ENCODE measurements at regions not wholly inside any gene's neighbourhood (a gene's known extent, or its start where the extent isn't known, plus 50 kb on each side); places are given as distances from the start of the nearest gene placed in this dataset.

DNA sequence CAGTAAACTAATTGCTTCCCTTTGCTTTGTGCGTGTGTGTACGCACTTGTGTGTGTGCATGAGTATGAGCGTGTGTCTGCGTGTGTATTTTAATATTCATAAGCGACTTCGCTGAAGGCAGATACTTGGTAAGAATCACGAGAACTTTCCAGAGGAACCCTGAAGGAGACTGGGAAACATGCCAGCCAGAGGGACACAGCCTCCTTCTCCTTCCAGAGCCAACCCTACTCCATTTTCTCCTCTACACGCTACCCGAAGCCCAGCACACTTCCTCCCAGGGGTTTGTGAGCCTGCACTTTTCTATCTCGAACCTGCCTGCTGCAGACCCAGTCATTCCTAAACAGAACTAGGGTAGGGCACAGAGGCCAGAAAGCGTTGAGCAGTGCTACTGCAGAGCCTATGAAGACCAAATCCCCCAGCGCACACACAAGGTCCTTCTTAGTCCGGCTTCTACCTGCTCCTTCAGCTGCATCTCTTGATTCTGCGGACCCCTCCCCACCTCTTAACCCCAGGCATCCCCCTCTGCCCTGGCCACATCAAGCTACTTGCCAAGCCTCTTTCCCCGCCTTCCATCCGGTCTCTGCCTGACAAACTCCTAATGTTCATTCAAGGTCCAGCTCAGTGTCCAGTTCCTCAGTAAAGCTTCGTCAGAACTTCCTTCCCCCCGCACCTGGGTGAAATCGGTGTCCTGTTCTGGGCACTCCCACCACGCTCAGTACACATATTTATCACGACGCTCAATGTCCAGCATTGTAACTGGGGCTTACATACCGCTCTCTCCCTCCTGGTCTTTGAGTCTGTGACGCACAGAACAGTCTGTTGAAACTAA is 191.8 kb downstream of the FAM43A start:
- TF ChIP-seq, protein P1, sequence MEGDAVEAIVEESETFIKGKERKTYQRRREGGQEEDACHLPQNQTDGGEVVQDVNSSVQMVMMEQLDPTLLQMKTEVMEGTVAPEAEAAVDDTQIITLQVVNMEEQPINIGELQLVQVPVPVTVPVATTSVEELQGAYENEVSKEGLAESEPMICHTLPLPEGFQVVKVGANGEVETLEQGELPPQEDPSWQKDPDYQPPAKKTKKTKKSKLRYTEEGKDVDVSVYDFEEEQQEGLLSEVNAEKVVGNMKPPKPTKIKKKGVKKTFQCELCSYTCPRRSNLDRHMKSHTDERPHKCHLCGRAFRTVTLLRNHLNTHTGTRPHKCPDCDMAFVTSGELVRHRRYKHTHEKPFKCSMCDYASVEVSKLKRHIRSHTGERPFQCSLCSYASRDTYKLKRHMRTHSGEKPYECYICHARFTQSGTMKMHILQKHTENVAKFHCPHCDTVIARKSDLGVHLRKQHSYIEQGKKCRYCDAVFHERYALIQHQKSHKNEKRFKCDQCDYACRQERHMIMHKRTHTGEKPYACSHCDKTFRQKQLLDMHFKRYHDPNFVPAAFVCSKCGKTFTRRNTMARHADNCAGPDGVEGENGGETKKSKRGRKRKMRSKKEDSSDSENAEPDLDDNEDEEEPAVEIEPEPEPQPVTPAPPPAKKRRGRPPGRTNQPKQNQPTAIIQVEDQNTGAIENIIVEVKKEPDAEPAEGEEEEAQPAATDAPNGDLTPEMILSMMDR (IDR thresholded peaks at IDR 0.05; ENCODE audit: low read depth, low read length), result no peak
- ChIA-PET POLR2A (no interaction called here), CTCF (interaction anchor here (1.5 kb wide), 1 partner anchor 8 kb away, joined by 5 read pairs; no protein-coding TSS in a partner anchor)
- Histone ChIP-seq H3K27me3 (ENCODE audit: control insufficient read depth, insufficient read depth, low read length) (peaks cover 3% of the 10 kb centered on the region), H3K9me3 (ENCODE audit: control insufficient read depth, insufficient read depth, low read length) (peaks cover 4% of the 10 kb centered on the region; the same call in 1 of the 2 replicates), H3K4me3 (ENCODE audit: low read depth, low read length) (no peak overlapping the region), H3K27ac (ENCODE audit: low read depth, low read length) (no peak overlapping the region)
- DNase-seq (ENCODE audit: low read depth, low spot score), result no peak

DNA sequence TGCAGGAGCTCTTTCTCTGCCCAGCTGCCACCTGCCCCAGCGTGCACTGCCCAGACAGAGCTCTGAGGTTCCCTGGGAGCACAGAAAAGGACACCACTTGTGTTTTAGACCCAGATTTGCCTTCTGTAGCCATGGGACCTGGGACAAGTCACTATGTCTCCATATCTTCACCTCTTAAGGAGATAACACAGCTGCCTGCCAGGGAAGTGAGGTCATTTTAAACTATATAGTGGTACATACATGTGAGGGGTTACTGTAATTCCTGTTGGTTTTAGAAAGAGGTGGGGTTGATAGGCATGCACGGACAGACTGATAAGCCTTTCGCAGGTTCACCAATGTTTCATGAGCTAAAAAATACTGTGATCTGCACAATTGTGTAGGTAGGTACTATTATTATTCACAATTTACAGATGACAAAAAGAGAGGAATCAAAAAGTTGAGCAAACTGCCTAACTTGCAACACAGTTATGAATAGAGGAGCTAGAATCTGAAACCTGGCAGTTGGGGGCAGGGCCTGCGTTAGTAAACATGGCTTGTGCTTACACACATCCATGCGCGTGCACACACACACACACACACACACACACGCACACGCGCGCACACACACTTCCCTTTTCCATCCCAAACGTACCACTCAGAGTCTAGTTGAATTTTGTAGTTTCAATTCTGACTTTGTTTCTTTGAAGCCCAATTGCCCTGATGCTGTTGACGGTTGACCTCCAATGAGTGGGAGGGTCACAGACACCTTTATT is 193.6 kb downstream of the FAM43A start:
- H3K27me3 ChIP-seq (ENCODE audit: control insufficient read depth, insufficient read depth, low read length), result peaks cover 8% of the 10 kb centered on the region
- POLR2A ChIA-PET, result interaction anchor here (1.2 kb wide), 1 partner anchor 51 kb away, joined by 3 read pairs; no protein-coding TSS in a partner anchor
- no peak for DNase-seq (ENCODE audit: low read depth, low spot score)
- peaks cover 13% of the 10 kb centered on the region for H3K9me3 ChIP-seq (ENCODE audit: control insufficient read depth, insufficient read depth, low read length)
- TF ChIP-seq, protein P1 (IDR thresholded peaks at IDR 0.05; ENCODE audit: low read depth, low read length), result no peak
- CTCF ChIA-PET, result interaction anchor here (0.5 kb wide), 1 partner anchor 172 kb away, joined by 4 read pairs; no protein-coding TSS in a partner anchor
- H3K27ac ChIP-seq (ENCODE audit: low read depth, low read length), result no peak overlapping the region
- no peak overlapping the region for H3K4me3 ChIP-seq (ENCODE audit: low read depth, low read length)

DNA sequence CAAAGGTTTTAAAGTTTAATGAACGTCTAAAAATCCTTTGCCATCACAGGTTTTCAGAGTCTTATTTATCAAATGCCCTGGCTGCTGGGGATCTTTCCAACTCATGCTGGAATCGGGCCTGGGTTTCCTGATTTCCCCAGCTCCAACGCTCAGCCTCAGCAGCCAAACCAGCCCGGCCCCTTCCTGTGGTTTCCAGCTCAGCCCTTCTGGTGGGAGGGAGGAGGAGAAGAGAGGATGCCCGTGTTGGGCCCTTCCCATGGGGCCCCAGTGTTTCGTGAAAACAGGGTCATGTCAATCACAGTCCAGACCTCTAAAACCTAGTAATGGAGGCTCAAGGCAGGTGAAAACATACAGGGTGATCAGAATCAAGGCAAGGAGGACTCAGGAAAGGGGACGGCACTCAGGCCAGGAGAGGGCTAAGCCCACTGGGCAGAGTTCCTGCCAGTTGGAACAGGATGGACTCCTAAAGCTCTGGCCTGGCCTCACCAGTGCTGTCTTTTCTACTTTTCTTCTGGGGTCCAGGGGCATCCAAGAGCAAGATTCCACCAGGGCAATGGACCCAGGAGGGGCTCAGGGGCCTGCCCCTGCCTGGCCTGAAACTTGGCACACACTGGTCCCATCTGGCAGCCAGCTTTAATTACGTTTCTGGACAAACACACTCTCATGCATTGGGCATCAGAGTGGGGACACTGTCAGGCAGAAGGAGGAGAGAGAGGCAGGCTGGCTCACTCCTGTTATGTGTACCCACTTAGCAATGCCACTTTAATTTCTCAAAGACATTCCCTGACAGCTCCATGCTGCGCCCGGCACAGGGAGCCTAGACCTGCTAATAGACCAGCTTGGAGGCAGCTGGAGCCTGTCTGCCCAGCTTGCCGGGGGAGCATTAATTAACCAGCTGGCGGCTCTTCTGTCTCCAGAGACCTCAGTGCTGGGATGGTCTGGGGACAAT is 194.6 kb downstream of the FAM43A start:
- H3K27ac ChIP-seq (ENCODE audit: low read depth, low read length), result no peak overlapping the region
- TF ChIP-seq, protein P1 (IDR thresholded peaks at IDR 0.05; ENCODE audit: low read depth, low read length), result no peak
- CTCF ChIA-PET, result no interaction called here
- peaks cover 9% of the 10 kb centered on the region for H3K27me3 ChIP-seq (ENCODE audit: control insufficient read depth, insufficient read depth, low read length)
- POLR2A ChIA-PET, result interaction anchor here (1.2 kb wide), 1 partner anchor 50 kb away, joined by 3 read pairs; no protein-coding TSS in a partner anchor
- no peak for DNase-seq (ENCODE audit: low read depth, low spot score)
- H3K9me3 ChIP-seq (ENCODE audit: control insufficient read depth, insufficient read depth, low read length), result peaks cover 19% of the 10 kb centered on the region
- no peak overlapping the region for H3K4me3 ChIP-seq (ENCODE audit: low read depth, low read length)

DNA sequence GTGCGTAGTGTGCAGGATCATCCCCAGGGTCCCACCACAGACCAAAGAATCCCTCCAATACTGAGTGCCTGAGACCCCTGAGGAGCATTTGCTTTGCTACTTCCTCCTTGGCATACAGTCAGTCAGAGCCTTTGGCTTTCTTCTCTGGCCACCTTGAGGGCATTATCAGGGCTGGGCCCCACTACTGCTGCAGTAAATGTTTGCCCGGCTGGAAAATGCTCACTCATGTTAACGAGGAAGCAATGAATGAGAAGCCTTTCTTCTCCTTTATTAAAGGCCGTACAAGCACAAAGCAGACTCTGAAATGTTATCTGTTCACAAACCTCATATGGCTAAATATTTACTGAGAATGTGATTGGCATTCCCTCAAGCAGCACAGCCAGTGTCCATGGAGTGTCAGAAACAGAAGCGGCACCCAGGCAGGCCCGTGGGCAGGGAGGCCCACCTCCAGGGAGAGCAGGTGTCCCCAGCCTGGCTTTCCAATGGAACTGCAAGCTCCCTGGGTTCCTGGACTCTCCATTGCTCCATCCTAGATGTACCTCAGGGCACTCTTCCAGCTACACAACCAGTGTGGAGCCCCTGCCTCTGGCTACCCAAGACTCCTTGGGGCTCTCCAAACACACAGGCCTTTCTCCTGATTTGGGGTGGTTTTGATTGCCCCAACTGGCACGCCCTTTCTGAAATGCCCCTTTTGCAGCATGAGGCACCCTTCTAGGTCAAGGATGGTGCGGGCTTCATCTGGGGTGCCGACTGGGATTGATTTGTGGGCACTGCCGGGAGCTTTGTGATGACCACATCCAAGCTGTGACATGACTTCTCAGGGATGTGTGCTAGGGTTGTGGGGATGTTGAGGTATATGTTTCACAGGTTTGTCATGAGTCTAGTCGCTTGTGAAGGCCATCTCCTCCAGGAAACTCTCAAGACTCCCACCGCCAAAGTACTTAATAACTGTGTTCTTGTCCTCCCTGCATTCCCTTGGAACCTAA is 195.6 kb downstream of the FAM43A start:
- H3K27me3 ChIP-seq (ENCODE audit: control insufficient read depth, insufficient read depth, low read length), result peaks cover 9% of the 10 kb centered on the region
- no peak for DNase-seq (ENCODE audit: low read depth, low spot score)
- TF ChIP-seq, protein P1 (IDR thresholded peaks at IDR 0.05; ENCODE audit: low read depth, low read length), result no peak
- H3K4me3 ChIP-seq (ENCODE audit: low read depth, low read length), result no peak overlapping the region
- ChIA-PET POLR2A (no interaction called here), CTCF (no interaction called here)
- peaks cover 19% of the 10 kb centered on the region for H3K9me3 ChIP-seq (ENCODE audit: control insufficient read depth, insufficient read depth, low read length)
- H3K27ac ChIP-seq (ENCODE audit: low read depth, low read length), result no peak overlapping the region

Data from AG04450 (cell line).